Thyroid gland (tissue), 4 donors: ENCODE measurements at regions not wholly inside any gene's neighbourhood (a gene's known extent, or its start where the extent isn't known, plus 50 kb on each side); places are given as distances from the start of the nearest gene placed in this dataset.

Source experiments
- CTCF ChIP-seq, 6 experiments: fragments of 200-600 bp in 3 of 6; fragments of 450-650 bp in 3 of 6; sonication (generic) in 3 of 6; IDR thresholded peaks; one replicate each; pipeline ENCODE4 v1.5.1; 2016 to 2019; ENCODE audit warnings: antibody characterized with exemption in 6 of 6, mild to moderate bottlenecking in 2 of 6, inconsistent platforms in 1 of 6, moderate library complexity in 1 of 6
- POLR2A ChIP-seq, 2 donors: fragments of 450-650 bp; IDR thresholded peaks; one replicate each; pipeline ENCODE4 v1.6.1; 2017; ENCODE audit warnings: antibody characterized with exemption in 2 of 2, mild to moderate bottlenecking in 2 of 2, moderate library complexity in 1 of 2

DNA sequence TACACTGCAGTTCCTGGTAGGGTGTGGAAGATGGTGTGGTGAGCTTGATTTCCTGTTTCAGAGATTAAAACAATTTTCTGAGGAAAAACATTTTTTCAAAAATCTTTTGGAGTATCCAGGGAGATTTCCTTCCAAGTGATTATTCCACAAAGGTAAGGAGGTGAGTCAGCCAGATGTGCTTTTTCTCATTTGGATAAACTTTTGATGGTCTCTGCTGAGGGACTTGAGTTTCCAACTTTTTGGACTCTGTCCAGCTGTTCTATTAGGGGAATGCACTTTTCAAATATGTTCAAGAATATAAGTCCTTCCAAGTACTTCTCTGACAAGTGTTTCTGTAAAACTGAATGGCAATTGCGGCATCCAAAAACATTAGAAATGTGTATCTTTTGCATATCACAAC lies 628.8 kb upstream of the ADAMTS5 start:
- TF ChIP-seq POLR2A (IDR thresholded peaks at IDR 0.05) (no peak), CTCF (IDR thresholded peaks at IDR 0.05) (no peak)
